HG03457 (cell line): ENCODE measurements at regions not wholly inside any gene's neighbourhood (a gene's known extent, or its start where the extent isn't known, plus 50 kb on each side); places are given as distances from the start of the nearest gene placed in this dataset.

ENCODE experiments used
- ATAC-seq: cut with Tn5 transposase; IDR thresholded peaks from one replicate; pipeline ENCODE4 v1.9.1; 2021; ENCODE audit warnings: moderate number of reproducible peaks; ENCODE audit not compliant: unreplicated experiment

DNA sequence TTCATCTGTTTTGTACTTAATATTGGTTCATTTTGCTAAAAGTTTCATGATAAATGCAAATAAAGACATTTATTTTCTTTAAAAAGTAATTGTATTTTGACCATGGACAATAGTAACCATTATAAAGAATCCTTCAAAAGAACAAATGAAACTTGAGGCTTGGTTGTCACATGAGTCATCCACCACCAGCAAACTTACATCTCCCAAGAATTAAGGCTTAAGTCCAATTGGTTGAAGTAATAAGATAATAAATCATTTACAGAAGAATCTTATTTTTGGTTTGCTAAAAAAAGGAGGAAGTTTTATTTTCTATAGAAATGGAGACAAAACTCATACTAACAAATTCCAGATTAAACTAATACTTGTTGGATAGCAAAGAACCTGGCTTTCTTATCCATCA, 84.8 kb upstream of the KITLG start:
- ATAC-seq = no peak

DNA sequence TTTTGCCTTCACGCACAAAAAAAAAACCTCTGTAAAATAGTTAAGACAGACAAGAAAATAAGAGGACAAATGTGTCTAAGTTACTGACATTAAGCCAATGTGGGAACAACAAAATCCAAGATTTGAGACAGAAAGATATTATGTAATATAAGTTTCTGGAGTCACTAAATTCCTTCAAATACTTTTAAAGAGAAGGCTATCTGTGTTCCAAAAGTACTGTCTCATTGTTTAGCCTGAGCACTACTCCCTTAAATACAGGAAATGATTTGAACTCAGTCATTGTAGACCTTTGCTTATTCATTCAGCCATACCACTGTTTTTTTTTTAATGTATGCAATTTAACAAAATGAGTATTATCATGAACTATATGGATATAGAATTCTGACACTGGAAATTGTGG, 82.7 kb upstream of the KITLG start:
- no peak for ATAC-seq

DNA sequence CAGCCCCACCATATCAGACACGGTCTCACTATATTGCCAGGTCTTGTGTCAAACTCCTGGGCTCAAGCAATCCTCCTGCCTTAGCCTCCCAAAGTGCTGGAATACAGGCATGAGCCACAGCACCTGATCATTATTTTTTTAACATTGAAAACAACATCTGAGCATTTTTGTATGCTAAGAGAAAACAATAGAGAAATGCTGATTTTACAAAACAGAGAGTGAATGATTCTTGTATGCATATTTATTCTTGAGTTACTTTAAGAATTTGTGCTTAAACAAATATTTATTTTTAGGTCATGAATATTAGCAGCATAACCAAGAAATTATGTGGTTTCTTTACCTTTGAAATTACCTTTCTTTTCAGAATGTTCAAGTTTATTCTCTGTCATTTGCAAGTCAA, 81.8 kb upstream of the KITLG start:
- ATAC-seq = no peak

DNA sequence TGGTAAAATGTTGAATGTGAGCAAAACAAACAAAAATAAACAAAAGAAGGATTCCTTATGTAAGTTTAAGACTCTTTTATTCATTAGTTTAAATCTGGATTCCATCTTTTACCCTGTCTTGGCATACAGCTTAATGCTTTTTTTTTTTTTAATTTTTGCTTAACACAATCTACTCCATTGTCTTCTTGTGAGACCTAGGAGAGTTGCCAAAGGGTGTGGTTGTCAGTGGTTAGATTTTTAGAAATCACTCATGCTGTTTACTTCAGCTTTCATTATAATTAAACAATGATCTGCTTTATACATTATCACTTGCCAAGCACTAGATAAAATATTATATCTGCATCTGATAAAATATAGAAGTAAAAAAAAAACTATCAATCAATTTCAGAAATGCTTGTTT, 77.7 kb upstream of the KITLG start:
- ATAC-seq = no peak

DNA sequence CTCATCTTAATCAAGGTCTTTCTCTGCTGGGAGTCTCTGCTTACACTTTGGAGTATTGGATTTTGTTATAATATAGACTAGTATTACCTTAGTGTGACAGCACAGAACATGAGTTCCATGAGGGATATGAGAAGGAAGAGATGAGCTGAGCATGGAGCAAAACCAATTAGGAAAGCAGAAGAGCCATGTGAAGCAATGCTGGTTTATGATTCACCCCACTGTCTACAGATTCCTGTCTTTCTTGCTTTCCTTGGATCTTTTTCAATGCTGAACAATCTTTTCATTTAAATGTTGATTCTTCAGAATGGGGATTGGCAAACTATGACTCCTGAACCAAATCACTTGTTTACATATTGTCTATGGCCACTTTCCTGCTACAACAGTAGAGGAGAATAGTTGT, 70.4 kb upstream of the KITLG start:
- ATAC-seq = no peak

DNA sequence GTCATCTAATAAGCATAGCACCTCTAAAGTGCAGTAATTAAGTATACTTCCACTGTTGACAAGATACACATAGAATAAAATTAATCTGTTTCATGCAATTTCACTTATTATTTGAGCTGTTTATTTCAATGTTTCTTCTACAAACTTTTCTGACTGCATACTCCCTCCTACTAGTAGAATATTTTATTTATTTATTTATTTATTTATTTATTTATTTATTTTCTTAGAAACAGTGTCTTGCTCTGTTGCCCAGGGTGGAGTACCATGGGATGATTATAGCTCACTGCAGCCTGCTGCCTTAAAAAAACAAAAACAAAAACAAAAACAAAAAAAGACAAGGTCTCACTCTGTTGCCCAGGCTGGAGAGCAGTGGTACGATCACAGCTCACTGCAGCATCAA, 68.4 kb upstream of the KITLG start:
- no peak for ATAC-seq

DNA sequence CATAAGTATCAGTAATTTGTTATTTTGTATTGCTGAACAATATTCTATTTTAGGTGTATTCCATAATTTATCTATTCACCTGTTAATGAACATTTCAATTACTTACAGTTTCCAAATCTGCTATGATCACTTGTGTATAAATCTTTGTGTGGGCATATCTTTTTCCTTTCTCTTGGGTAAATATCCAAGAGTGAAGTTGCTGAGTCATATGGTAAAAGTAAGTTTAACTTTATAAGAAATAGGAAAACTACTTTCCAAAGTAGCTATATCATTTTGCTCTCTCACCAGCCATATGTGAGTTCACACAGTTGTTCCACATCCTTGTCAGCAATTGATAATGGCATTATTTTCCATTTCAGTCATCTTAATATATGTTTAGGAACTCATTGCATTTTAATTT, 66.6 kb upstream of the KITLG start:
- no peak for ATAC-seq

DNA sequence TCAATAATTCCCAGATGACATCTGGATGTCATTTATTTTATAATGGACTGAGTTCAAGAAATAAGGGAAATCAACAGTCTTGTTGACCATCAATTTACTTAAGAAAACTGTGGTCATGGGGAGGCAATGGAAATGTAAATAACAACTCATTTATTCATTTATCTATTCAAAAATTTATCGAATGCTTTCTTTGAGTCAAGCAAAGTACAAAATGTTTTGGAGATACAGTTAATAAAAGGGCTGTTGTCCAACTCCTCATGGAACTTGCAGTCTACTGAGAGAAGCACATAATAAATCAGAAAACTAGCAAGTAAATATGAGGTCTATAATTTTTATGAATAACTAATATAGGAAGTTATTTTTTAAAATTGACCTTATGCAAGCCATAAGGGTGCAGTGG, 65.5 kb upstream of the KITLG start:
- ATAC-seq = no peak

DNA sequence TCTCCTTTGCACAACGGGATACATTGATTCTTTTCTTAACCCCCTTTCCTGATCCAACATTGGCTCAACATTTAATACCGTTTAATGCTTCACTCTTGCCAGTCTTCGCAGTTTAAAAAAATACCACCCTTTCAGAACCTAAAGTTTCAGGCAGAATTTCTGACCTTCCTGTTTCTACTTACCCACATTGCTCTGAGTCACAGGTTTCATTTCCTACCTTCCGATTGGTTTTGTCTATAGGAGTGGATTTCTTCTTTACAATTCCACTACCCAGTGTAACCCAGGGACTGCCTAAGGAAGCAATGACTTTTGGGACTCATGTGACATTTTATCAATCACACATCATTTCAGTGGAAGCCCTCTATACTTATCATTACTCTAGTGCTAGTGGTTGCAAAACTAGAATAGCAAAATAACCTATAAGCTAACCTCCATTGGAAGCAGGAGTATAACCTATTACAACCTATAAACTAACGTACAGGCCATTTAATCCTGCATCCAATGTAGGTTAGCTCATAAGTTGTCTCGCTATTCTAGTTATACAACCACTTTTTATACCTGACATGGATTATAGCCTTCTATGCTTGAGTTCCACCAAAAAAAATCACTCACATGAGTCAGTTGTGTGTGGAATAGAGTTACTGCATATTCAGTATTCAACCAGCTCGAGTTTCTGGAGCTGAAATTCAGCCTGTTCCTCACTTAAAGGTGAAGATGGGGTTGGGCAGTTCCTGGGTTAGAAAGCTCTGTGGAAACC, 64.9 kb upstream of the KITLG start:
- ATAC-seq = no peak

DNA sequence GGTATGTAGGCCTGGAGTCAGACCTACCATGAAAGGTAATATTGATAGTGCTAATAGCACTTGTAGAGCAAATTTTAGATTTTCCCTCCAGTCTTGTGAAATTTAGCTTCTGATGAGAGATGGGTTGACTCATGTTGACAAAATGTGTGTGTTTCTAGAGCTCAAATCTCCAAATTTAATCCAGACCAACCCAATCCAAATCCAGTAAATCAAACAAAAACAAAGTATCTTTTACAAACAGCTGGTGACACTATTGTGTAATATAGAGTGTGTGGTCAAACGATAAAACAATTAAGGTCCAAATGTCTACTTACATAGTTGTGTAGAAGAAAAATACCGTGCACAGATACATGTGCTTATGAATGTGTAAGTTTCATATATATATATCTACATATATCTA, 63.4 kb upstream of the KITLG start:
- no peak for ATAC-seq

DNA sequence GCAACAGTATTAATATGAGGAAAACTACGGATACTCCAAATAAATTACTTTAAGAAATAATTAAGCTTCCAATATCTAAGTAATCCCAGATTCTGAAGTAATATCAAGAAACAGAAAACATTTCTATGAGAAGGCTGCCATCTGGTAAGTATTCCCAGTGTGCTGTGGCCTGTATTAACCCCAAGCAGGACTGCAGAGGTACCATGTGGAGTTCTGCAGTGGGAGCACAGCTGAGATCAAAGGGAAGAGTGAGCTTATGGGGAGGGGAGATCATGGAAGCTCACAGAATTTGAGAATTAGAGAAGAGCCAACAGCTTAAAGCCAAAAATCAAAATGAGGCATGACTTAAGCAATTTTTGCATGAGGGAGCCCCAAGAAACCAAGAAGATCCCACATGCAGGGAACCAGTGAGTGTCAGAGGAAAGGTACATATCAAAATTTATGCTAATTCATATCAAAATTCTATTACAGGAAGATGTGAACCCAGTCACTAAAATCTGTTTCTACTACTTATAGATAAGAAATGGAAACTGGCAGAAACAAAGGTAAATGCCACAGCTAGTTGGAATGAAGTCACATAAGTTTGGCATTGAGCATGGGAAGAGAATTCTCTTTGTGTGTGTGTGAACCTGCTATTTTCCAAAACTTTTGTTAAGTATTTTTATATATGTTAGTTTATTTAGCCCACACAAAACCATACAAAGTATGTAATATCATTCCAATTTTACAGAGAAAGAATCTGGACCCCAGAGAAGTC, 62.6 kb upstream of the KITLG start:
- no peak for ATAC-seq

DNA sequence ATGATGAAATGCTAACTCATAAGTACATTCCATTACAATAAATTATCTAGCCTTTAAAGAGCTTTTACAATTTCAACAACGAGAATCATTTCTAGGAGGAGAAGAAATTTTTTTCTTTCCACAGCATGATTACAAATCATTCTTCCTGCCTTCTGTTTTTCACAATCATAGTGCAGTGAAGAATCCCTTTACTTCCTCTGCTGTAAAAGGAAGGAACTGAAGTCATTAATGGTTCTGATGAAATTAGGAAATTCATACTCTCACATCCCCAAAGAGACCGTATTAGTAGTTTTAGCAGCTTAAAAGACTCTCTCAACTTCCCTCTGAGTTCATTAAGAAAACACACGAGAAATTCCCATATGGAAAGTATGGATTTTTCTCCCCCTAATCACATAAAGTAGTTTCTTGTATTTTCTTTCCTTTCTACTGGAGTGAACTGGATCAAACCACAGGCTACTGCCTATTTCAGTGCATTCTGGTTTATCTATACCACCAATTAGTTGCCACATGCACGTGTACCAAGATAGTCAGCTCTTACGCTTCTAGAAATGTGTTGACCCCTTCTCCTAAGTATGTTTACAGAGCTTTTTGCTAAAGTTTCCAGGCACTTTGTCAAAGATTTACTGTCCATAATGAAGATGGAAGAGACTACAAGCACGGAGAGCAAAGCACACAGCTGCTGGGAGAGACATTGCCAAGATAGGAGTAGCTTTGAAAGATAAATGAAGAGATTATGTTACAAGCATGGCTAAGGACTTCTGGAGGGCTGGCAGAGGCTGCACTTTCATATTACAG, 58.9 kb upstream of the KITLG start:
- ATAC-seq = no peak

DNA sequence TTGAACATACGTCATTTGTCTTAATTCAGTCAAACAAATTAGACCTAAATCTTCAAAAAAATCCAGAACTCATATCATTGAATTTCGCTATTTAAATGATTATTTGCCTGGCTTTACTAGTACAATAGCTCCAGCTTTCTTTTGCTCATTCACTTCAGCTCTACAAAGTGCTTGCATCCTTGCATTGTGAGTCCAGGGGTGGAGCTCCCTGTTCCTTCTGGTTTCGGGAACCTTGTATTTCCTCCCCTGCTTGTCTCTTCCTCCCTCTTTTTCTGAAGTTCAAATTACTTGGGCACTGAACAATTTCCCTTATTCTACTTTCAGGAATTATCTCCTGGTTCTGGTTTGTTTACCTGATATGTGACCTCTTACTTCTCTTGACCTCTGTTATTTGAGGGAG, 58.1 kb upstream of the KITLG start:
- ATAC-seq = no peak

DNA sequence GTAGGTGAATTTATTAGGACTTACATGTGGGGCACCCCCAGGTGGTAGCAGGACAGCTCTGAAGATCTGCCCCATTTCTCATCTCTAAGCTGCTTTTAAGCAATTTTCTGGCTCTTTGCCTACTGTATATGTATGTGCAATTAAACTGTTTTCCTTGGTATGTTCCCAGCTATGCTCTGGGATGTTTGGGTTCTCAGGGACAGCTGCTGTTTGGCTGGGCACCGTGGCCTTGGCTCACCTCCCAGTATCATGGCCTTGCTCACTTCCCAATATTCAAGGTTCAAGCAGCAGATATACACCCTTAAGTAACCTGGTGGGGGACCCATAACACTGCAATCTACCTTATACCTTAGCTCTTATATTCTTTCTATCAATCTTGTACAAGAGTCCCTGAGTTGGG, 53.7 kb upstream of the KITLG start:
- no peak for ATAC-seq

DNA sequence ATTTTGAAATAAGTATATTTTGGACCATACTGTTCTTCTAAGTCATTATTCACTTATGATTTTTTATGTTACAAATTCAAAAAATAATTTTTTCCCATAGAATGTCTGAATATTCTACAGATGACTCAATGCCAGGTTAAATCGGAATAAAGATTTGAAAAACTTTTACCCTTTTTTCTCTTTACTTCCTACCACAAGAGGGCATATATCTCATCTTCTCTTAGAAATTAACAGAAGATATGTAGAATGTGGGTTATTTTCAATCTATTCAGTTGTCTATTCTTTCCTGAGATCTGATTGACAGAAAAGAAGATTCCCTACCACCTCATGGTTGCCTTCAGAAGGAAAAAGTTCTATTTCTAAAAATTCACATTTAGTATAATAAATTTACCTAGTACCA, 53.0 kb upstream of the KITLG start:
- no peak for ATAC-seq

DNA sequence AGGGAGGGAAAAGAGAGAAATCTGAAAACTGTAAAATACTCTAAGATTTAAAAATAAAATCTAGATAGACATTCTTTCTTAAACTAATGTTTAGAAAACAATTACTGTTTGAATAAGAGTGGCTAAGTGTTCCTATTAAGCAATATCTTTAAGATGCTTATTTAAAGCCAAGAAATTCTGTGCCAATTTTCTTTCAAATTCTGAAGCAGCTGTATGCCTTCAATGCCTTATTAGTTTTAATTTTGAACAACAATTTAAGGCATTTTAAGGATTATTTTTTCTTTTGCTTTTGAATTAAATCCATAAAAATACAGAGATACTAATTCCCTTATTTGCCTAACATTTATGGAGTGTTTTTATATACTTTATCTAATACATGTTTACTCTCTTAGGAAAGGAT, 50.3 kb upstream of the KITLG start:
- ATAC-seq = no peak
